IPS-11a (cell line): ENCODE measurements at regions not wholly inside any gene's neighbourhood (a gene's known extent, or its start where the extent isn't known, plus 50 kb on each side); places are given as distances from the start of the nearest gene placed in this dataset.

Experiments
- H3K4me3 ChIP-seq: one replicate; pipeline ENCODE4 v1.5.1; 2013; ENCODE audit warnings: low read depth, low read length, control low read depth

- H3K4me3 ChIP-seq = no peak overlapping the region
Observed at GRCh38 chr13:55402870-55403269, 1737.8 kb upstream of the PRR20A start.

DNA sequence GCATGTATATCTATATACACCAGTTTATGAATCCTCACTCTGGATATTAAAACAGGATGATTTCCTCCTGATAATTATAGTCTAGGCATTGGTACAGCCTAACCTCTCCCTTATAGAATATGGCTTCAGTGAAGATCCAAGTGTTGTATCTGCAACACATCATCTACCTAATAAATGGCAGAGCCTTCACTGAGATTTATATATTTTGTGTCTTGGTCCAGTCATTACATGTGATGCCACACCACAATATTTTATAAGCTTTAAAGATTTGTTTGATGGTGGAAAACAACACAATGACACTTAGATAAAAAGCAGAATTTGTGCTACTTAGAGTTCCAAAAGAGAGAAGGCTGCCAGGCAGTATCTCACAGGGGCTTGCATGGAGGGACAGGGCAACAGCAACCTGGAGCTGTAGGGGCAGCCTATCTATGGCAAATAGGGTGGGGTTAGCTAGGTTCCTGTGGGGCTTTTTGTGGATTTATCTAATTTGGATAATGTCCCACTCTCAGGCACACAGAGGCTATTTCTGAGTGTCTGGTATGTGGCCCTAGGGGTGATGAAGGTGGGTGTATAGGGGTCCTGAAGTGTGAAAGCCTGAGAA, 1736.7 kb upstream of the PRR20A start:
- H3K4me3 ChIP-seq = no peak overlapping the region

DNA sequence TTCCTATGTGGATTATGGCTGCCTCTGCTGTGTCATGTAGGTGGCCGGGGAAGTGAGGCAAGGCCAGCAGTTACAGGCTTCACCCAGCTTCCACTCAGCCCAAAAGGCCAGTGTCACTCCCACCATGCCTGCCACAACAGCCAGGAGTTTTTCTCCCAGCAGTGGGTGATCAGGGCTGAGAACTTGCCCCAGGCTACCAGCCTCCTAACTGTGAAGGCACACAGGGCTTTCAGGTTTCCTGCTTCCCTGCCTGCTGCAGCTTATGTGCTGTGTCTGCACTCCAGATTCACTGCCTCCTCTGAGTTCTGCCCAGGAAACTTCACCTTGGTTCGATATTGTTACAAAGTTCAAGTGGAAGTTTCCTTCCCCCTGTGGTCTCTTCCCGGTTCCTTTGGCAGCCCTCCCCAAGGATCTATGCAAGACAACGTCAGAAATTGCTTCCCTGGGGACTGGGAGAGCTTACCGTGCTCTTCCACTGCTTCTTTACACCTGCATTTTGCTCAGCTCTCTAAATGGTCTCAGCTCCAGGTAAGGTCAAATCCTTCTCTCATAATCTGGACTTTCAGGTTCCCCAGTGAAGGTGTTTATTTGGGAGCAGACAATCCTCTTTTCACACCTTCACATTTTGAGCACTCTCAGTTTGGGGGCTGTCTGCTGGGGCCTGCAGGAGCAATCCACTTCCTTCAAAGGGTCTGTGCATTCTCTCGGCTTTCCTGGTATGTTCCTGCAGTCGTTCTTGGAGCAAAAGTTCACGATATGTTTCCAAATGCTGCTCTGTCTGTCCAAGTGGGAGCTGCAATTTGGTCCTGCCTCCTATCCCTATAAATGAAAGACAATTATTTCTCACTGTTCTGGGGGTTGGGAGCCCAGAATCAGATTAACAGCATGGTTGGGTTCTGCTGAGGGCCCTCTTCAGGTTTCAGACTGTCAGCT, 1730.1 kb upstream of the PRR20A start:
- H3K4me3 ChIP-seq = no peak overlapping the region

- no peak overlapping the region for H3K4me3 ChIP-seq
Observed at GRCh38 chr13:55418095-55418494, 1722.6 kb upstream of the PRR20A start.

- H3K4me3 ChIP-seq = no peak overlapping the region
Observed at GRCh38 chr13:55432814-55433213, 1707.9 kb upstream of the PRR20A start.

GRCh38 chr13:55437162-55437561, 1703.6 kb upstream of the PRR20A start:
- H3K4me3 ChIP-seq = no peak overlapping the region

GRCh38 chr13:55439450-55439849, 1701.3 kb upstream of the PRR20A start:
- no peak overlapping the region for H3K4me3 ChIP-seq

- no peak overlapping the region for H3K4me3 ChIP-seq
Observed at GRCh38 chr13:55440465-55441085, 1700.1 kb upstream of the PRR20A start.

DNA sequence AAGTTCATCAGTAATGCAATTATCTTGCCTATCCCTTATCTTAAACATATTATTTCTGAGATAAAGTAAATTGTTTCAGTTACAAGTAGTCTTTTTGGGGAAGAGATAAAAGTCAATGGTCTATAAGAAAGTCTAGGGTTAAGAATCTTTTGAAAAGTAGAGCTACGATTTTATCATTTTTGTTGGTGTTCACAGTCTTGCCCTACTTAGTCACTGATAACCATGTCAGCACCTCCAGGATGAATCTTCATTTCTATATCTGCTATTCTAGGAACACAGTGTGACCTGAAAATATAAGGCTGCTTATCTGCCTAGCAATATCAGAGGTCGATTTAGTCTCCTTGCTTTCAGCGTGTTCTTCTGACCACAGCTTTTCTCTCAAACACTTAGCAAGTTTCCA, 1676.5 kb upstream of the PRR20A start:
- H3K4me3 ChIP-seq = no peak overlapping the region

GRCh38 chr13:55467476-55467875, 1673.2 kb upstream of the PRR20A start:
- H3K4me3 ChIP-seq = no peak overlapping the region

DNA sequence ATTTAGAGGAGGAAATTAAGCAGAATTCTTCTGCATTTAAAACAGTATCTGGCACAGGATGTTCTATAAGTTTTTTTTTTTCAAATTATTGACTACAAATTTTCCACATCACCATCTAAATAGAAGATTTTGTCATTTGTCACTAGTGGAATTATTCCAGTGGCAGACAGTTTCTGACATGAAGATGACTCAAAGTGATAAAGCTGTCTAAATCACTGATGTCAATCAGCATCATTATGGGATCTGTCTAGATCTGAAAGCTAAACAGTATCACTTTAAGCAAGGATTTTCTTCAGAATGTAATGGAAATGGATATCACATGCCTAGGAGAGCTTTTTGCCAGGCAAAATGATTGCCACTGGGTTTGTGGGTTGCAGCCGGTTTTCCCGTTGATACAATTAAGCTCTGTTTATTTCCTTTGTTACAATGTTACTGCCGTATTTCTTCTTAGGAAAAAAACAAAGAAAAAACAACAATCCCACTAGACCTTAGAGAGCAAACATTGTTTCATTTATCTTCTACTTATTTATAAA, 1657.0 kb upstream of the PRR20A start:
- H3K4me3 ChIP-seq = no peak overlapping the region

DNA sequence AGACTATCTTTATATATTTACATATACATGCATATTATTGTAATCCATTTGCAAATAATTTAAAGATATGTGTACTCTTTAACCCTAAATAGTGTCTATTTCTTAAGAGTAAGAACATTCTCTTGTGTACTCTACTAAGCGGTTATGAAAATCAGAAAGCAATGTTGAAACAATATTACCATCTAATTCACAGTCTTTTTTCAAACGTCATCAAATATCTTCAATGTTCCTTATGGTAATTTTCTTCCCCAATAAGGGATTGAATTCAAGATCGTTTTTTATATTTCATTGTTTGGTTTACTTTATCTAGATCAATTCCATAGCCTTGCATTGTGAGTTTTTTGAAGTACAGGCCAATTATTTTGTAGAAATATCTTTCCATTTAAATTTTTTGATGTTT, 1647.4 kb upstream of the PRR20A start:
- H3K4me3 ChIP-seq = no peak overlapping the region

DNA sequence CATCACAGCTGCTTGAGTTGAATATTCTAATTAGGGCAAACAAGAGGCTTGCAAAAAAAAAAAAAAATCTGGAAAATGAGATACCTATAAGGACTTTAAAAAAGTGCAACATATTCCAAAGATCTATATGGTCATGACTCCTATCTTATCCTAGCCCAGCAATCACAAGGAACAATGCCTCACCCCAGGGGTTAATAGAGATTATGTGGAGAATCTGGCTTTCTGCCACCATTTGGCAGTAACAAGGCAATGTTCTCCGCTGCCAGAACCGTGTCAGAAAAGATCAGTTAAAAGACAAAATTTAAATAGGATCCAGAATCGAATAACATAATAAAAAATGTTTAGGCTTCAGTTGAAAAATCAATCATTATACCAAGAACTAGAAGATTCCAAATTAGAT, 1643.2 kb upstream of the PRR20A start:
- no peak overlapping the region for H3K4me3 ChIP-seq

DNA sequence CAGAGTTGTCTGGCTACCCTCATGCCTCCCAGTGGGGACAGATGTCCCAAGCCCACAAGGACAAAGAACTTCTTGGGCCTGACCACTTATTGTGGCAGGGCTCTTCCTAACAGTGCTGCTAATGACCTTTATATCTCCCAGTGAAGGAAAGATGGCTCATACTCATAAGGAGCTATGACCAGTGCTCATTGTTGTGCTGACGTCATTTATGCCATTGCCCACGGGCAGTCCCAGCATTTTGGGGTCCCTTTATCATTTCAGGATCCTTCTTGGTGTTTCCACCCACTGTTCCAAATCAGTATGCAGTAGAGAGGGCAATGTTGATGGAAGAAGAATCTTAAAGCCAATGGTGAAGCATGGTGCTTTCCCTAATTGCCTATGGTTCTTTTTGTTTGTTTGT, 1640.0 kb upstream of the PRR20A start:
- no peak overlapping the region for H3K4me3 ChIP-seq

- H3K4me3 ChIP-seq = no peak overlapping the region
Observed at GRCh38 chr13:55516610-55517009, 1624.1 kb upstream of the PRR20A start.

- no peak overlapping the region for H3K4me3 ChIP-seq
Observed at GRCh38 chr13:55517312-55517711, 1623.4 kb upstream of the PRR20A start.

DNA sequence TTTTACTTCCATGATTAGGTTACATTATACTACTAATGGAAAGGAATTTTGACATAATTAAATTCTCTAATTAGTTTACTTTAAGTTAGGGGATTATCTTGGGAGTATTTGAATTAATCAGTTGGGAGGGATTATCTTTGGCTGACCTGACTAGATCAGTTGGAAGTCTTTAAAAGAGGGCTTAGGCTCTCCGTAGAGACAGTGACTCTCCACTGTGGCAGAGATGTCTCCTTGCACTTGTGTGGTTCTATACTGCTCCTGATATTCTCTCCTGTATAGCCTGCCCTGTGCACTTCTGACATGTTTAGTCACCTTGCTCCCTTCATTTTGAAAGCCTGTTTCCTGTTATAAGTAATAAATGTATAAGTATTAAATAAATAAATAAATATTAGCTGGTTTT, 1612.3 kb upstream of the PRR20A start:
- H3K4me3 ChIP-seq = no peak overlapping the region

DNA sequence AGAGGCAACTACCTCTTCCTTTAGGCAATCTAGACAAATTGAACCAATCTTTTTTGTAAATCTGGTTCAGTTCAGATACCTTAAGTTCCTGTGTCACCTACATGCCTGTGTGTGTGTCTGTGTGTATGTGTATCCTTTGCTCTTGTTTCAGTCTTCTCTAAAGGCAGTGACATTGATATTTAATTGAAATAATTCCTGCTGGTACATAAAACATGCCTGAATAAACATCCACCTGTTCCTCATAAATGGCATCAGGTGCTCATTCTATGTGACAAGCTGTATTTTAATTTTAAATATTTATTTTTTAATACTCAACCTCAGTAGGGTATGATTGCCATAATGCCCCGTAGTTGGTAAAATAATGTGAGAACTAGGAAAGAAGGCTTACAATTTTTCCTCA, 1606.4 kb upstream of the PRR20A start:
- no peak overlapping the region for H3K4me3 ChIP-seq

GRCh38 chr13:55538424-55538823, 1602.3 kb upstream of the PRR20A start:
- no peak overlapping the region for H3K4me3 ChIP-seq

GRCh38 chr13:55543053-55543452, 1597.7 kb upstream of the PRR20A start:
- no peak overlapping the region for H3K4me3 ChIP-seq

DNA sequence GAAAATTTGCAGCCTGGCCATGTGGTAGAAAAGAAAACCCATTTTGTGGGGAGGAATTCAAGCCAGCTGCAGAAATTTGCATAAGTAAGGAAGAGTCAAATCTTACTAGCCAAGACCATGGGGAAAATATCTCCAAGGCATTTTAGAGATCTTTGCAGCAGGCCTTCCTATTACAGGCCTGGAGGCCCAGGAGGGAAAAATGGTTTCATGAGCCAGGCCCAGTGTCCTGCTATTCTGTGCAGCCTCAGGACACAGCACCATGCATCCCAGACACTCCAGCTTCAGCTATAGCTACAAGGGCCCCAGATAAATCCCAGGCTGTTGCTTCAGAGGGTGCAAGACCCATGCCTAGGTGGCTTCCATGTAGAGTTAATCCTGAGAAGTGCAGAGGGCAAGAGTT, 1590.1 kb upstream of the PRR20A start:
- no peak overlapping the region for H3K4me3 ChIP-seq

GRCh38 chr13:55553701-55554100, 1587.0 kb upstream of the PRR20A start:
- H3K4me3 ChIP-seq = no peak overlapping the region
